ENCODE measurements at regions not wholly inside any gene's neighbourhood (a gene's known extent, or its start where the extent isn't known, plus 50 kb on each side); places are given as distances from the start of the nearest gene placed in this dataset.
"Not testable (repeated sequence)": the region's sequence is repeated elsewhere in the genome, so short reads cannot be mapped to it uniquely, and the experiment has no call there.

- Histone ChIP-seq H3K4me1 (ENCODE audit: low read length) (peaks cover 10% of the 10 kb centered on the region), H3K79me2 (ENCODE audit: low read length) (no peaks in the 10 kb centered on the region), H3K9me3 (ENCODE audit: insufficient read depth, low read length) (no peaks in the 10 kb centered on the region), H3K36me3 (replicated peaks; ENCODE audit: low read depth, low read length) (no peaks in the 10 kb centered on the region), H3K27me3 (ENCODE audit: low read depth, low read length) (no peaks in the 10 kb centered on the region), H3K4me2 (ENCODE audit: low read length) (peak overlapping the region; percentile 18), H2AFZ (ENCODE audit: low read depth, low read length) (no peak overlapping the region), H3K9ac (ENCODE audit: low read length) (no peak overlapping the region), H3K27ac (ENCODE audit: low read length) (no peak overlapping the region), H3K4me3 (ENCODE audit: low read length) (no peak overlapping the region), H4K20me1 (ENCODE audit: insufficient read depth, low read length) (no peaks in the 10 kb centered on the region)
- no peak for TF ChIP-seq EZH2phosphoT487 (IDR thresholded peaks at IDR 0.05; ENCODE audit: low read depth)
- no peak for TF ChIP-seq CTCF (IDR thresholded peaks at IDR 0.05; ENCODE audit: low read depth, low read length)
Measured at GRCh38 chr2:230636684-230637271, 75.9 kb upstream of the CAB39 start.

- not testable (repeated sequence) for H3K27ac ChIP-seq (ENCODE audit: low read length); H3K9me3 ChIP-seq (ENCODE audit: insufficient read depth, low read length); H3K79me2 ChIP-seq (ENCODE audit: low read length); H3K27me3 ChIP-seq (ENCODE audit: low read depth, low read length); H3K9ac ChIP-seq (ENCODE audit: low read length); H3K4me1 ChIP-seq (ENCODE audit: low read length); H3K4me3 ChIP-seq (ENCODE audit: low read length); H3K4me2 ChIP-seq (ENCODE audit: low read length); H4K20me1 ChIP-seq (ENCODE audit: insufficient read depth, low read length); H2AFZ ChIP-seq (ENCODE audit: low read depth, low read length); H3K36me3 ChIP-seq (replicated peaks; ENCODE audit: low read depth, low read length)
Measured at GRCh38 chr2:230637486-230637885, 75.2 kb upstream of the CAB39 start.

- Histone ChIP-seq H3K4me1 (ENCODE audit: low read length) (peaks cover 16% of the 10 kb centered on the region), H3K27me3 (ENCODE audit: low read depth, low read length) (no peaks in the 10 kb centered on the region), H3K4me2 (ENCODE audit: low read length) (no peak overlapping the region), H3K79me2 (ENCODE audit: low read length) (no peaks in the 10 kb centered on the region), H2AFZ (ENCODE audit: low read depth, low read length) (no peak overlapping the region), H3K36me3 (replicated peaks; ENCODE audit: low read depth, low read length) (no peaks in the 10 kb centered on the region), H4K20me1 (ENCODE audit: insufficient read depth, low read length) (no peaks in the 10 kb centered on the region), H3K9ac (ENCODE audit: low read length) (no peak overlapping the region), H3K9me3 (ENCODE audit: insufficient read depth, low read length) (no peaks in the 10 kb centered on the region), H3K4me3 (ENCODE audit: low read length) (no peak overlapping the region), H3K27ac (ENCODE audit: low read length) (no peak overlapping the region)
- TF ChIP-seq CTCF (IDR thresholded peaks at IDR 0.05; ENCODE audit: low read depth, low read length) (no peak), EZH2phosphoT487 (IDR thresholded peaks at IDR 0.05; ENCODE audit: low read depth) (no peak)
Measured at GRCh38 chr2:230640540-230641011, 72.1 kb upstream of the CAB39 start.

- no peak for TF ChIP-seq EZH2phosphoT487 (IDR thresholded peaks at IDR 0.05; ENCODE audit: low read depth)
- TF ChIP-seq CTCF (IDR thresholded peaks at IDR 0.05; ENCODE audit: low read depth, low read length), result no peak
- Histone ChIP-seq H3K4me1 (ENCODE audit: low read length) (peaks cover 6% of the 10 kb centered on the region), H3K4me2 (ENCODE audit: low read length) (no peak overlapping the region), H3K79me2 (ENCODE audit: low read length) (no peaks in the 10 kb centered on the region), H3K36me3 (replicated peaks; ENCODE audit: low read depth, low read length) (no peaks in the 10 kb centered on the region), H3K4me3 (ENCODE audit: low read length) (no peak overlapping the region), H2AFZ (ENCODE audit: low read depth, low read length) (no peak overlapping the region; the same call in 1 of the 2 replicates), H3K9me3 (ENCODE audit: insufficient read depth, low read length) (no peaks in the 10 kb centered on the region), H3K9ac (ENCODE audit: low read length) (no peak overlapping the region), H3K27me3 (ENCODE audit: low read depth, low read length) (no peaks in the 10 kb centered on the region), H4K20me1 (ENCODE audit: insufficient read depth, low read length) (no peaks in the 10 kb centered on the region), H3K27ac (ENCODE audit: low read length) (no peak overlapping the region)
Measured at GRCh38 chr2:230642966-230643365, 69.7 kb upstream of the CAB39 start.

Data from OCI-LY3 (cell line).